OCI-M1 (cell line): ENCODE measurements at regions not wholly inside any gene's neighbourhood (a gene's known extent, or its start where the extent isn't known, plus 50 kb on each side); places are given as distances from the start of the nearest gene placed in this dataset.
A peak's percentile ranks its signal among the peaks of the same experiment; 100 is the strongest.

Experiments used
- DNase-seq: peaks from one replicate; lab custom pipeline; 2025; lab: John Stamatoyannopoulos, UW

DNA sequence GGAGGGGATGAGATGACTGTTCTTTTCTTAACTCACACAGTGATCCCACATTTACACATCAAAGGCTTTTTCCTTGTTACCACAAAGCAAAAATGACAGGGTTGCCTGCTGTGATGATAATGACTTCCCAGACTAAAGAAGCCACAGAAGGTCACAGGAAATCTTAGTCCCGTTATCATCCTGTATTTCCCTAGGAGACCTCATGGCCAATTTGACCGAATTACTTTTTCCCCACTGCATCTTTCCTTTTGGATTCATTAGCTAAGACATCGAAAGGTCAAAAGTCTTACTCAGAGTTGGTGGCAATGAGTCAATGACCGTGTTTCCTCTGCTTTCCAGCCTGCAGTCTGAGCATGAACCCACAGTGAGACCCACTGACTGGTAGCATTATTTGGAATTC lies 130.1 kb upstream of the INHBA start:
- DNase-seq: no peak

DNA sequence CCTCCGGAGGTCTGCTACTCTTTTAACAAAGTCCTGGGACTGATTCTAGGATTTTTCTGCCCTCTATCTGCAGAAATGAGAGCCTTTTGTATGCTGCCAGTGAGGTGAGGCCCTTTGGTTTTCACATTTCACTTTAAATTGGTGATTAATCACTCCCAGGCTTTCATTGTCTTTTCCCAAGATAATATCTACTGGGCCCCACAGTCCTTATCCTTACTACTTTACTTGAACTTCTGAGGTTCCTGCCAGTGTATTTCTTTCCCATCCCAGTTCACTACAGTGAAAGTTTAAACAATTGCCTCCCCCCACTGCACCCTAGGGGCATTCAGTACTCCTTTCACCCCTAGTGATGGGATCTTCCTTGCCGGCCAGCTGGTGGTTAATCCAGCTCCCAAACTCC lies 127.4 kb upstream of the INHBA start:
- DNase-seq: no peak

DNA sequence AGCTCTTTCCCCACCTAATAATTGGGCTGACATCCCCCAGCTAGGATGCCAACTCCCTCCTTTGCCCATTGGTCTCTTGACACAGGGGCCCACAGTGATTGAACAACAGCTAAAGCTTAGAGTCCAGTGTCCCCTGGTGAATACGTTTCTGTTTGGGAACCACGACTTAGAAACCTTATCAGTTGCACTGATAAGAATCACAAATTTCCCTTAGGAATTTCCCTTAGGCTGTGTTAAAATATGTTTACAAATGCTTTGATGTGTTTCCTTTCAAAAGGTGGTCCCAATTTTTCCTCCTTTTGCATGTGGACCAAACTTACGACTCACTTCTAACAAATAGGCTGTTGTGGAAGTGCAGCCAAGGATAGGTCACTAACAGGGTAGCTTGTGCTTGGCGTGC lies 126.0 kb upstream of the INHBA start:
- DNase-seq: no peak

DNA sequence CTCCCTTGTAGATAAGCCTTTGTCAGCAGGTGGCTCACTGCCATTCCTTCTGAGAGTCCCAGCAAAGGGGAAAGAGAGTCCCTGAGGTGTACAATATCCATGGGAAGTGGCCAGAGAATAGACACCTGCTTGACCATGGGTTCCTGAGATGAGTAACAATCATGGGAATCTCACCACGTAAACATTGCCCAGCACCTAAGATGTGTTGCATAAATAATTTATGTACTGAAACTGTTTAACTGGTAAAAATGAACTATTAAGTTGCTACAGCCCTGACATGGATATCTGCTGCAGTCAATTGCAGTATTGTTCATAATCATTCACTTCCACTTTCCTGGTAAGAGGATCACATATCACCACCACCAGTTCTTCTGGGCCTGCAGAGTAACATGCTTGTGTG lies 123.8 kb upstream of the INHBA start:
- DNase-seq: no peak

DNA sequence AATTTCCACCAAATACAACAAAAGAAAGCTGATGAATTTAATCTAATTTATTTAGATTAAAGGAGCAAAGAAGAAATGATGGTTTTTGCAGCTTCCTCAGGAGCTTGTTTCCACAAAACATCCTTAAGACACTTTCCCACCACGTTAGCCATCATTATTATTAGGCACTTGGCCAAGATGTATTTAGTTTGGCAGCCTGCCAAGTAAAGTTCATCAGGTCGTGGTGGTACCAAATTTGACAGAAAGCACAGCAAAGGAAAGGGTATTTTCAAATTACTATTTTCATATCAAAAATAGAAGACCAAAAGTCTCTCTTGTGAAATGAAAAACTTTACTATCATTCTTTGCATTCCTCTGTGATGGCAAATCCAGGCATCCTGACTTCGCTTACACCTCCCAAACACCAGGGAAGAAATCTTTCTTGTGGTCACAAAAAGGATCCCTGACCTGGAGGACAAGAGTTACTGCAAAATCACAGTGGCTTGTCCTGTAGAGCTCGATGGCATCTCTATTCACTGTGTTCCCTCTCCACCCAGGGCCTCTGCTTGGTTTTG lies 123.1 kb upstream of the INHBA start:
- DNase-seq: no peak

DNA sequence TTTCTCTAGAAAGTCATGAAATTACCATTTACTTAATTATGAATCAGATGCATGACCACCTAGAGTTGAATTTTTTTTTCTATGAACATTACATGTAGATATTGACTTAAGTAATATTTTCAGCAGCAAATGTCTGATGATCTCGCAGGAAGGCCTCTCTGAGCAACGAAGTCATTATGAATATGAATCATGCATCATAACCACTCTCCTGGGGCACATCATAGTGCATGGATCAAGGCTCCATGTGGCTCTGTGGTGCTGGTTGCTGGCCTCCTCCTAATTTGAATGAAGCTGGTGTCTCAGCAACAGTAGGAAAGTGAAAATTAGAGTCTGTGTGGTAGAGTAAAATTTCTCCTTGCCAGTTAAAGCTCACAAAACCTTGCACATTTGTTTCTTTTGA lies 121.4 kb upstream of the INHBA start:
- no peak for DNase-seq

DNA sequence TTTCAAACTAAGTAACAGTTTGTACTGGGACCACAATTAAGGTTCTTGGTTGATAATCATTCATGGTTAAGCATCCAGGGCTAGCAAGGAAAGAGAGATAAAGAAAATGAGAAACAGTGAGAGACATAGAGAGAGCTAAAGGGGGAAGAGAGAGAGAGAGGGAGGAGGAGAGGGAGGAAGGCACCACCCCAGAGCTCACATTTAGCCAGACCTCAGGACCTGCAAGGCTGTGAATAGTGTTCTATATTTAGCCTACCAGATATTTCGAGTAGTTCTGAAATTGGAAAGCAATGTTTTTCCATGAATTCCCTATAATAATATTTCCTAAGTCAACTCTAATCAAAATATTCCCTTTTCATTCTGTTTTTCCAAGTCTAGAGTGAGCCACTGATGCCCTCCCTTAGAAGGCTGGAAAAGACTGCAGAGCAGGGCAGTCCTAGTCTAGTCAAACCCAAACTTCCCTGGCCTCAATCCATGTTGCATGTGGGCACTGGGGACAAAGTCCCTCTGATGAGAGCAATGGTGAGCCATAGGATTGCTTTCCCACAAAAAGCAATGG lies 119.4 kb upstream of the INHBA start:
- no peak for DNase-seq

DNA sequence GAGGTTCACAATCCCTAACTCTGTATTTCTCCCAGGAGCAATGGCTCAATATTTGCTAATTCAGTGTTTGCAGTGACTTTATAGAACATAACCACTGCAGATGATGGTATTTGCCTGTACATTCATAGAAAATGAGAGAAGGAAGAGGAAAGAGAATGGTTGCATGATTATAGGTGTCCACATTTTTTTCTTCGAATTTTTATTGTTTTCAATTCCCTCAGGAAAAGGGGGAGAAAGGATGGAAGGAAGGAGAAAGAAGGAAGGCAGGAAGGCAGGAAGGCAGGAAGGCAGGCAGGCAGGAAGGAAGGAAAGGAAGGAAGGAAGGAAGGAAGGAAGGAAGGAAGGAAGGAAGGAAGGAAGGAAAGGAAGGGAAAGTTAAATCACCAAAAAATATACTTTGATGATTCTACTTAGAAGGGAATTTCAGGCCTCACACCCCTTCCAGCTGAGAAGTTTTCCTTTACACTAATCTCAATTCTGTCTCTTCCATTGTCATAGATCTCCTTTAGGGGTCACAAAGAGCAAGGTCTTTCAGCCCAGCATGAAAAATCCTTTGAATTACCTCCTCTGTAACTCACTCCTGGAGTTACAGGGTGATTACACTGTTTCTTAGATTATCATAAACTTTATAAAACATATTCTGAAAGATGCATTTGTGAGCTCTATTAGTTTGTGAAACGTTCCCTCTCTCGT lies 118.8 kb upstream of the INHBA start:
- no peak for DNase-seq

DNA sequence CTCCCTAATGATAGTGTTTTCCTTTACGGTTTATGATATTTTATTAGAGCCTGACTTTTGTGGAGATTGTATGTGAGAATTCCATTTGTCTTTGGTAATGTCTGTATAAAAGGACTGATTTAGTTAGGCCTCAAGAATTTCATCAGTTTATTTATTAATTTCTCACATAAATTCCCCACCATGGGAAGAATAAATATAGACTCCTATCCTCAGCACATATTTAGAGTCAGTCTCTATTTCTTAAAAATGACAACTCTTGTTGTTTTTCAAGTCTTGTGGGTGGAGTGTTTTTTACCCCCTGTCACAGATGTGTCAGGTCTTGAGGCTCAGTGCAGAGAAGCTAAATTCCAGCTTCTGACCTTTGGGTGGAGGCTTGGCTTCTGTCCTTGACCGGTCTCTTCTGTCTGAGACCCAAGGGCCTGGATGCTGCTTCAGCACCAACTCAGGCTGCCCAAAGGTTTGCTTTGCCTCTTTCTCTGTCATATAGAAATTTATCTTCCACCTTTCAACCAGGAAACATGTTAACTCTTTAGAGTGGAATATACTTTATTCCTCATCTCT lies 117.3 kb upstream of the INHBA start:
- no peak for DNase-seq

DNA sequence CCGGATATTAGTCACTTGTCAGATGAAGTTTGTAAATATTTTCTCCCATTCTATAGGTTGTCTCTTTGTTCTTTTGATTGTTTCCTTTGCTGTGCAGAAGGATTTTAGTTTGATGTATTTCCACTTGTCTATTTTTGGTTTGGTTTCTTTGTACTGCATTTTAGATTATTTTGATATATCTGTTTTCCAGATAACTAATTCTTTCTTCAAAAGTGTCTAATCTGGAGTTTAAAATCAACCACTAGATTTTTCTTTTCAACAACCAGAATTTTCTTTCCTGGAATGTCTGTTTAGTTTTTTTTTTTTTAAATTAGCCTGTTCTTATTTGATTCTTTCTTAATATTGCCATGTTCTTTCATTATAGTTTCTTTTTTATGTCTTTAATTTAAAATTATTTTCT lies 116.8 kb upstream of the INHBA start:
- no peak for DNase-seq

DNA sequence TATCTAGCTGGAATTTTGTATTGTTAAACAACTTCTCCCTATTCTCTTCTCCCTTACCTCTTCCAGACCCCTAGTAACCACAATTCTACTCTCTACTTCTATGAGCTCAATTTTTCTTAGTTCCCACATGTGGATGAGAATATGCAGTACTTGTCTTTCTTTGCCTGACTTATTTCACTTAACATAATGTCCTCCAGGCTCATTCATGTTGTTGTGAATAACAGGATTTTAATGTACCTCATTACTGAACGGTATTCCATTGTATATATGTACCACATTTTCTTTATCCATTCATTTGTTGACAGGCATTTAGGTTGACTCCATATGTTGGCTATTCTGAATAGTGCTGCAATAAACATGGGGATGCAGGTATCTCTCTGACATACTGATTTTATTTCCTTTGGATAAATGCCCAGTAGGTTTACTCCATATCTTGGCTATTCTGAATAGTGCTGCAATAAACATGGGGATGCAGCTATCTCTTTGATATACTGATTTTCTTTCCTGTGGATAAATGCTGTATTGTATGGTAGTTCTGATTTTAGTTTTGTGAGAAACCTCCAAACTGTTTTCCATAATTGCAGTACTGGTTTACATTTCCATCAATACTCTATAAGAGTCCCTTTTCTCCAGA lies 116.0 kb upstream of the INHBA start:
- DNase-seq: no peak

DNA sequence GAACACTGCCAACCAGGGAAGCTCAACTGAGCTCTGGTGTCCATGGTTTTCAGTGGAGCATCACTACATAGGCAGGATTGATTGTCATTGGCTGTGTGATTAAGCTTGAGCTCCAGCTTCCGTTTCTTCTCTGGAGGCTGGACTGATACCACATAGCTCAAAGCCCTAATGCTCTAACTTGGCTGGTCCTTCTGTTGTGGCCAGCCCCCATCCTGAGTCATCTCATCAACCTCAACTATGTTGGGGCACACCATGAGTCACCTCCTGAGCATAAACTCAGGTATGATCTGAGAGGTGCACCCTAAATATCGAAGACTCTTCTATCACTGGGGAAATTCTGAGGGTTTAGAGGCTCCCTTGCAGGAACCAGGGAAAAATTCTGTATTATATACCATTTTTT lies 114.5 kb upstream of the INHBA start:
- no peak for DNase-seq

DNA sequence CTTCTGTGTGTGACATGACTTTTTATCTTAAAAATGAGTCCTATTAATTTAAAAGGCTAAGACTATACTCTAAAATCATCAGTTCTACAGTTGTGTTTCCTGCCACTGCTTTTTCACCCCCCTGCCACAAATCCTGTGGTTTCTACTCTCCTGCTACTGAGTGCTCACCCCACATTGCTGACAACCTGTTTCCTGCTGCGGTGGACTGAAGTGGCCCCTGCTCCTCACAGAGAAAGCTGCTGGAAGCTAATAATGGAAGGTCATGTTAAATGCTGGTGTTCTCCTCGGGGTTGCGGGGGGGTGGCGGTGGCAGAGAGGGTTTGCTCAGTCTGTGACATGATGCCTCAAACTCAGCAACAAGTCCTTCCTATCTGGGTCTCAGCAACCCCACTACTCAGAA lies 113.2 kb upstream of the INHBA start:
- no peak for DNase-seq

DNA sequence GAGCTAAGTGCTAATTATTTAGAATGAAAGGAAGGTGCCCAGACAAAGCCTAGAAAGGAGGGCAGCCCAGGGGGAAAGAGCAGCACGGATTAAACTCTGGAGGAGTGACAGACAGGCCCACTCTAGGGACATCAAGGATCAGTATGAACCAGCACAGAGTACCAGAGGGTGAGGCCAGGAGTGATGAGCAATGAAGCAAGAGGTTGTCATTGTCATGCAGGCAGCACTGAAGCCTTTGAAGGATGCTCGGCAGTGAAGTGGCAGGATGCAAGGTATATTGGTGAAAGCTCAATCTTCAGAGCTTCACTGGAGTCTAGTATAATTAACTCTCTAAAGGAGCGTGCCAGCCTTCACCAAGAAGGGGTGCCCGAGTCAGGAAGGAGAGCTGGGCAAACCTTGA lies 112.0 kb upstream of the INHBA start:
- DNase-seq: no peak

DNA sequence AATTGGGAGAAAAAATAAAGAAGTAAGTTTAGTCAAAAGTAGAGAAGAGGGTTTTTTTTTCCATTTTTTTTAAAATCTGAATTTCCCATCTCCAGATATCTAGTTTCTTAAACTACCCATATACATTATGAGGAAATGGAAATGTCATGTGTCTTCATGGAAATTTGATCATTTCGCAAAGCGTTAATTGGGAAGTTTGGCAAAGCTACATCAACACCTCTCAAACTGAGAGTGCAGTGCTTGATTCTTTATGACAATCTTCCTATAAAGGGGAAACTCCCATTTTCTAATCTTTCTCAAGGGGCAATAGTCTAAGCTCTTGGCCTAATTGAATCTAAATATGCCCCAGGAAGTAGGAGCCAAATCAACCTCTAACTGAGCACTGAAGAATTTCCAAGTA lies 110.4 kb upstream of the INHBA start:
- DNase-seq: no peak

DNA sequence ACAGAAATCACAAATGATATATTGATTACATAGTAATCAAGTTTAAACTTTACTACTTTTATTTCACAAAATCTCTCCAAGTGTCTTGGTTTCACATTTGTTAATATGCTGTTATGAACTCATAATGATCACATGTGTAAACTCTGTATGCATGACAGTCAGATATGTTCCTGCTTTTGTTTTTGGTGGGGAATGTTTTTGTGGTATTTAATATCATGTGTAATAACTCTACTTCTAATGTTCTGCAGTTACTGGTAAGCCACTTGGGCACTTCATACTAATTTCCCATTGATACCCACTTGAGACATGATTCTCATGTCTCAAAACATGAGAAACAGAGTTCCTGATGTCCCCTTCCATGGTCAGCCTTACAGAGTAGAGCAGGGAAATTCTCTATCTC lies 109.1 kb upstream of the INHBA start:
- DNase-seq: no peak

DNA sequence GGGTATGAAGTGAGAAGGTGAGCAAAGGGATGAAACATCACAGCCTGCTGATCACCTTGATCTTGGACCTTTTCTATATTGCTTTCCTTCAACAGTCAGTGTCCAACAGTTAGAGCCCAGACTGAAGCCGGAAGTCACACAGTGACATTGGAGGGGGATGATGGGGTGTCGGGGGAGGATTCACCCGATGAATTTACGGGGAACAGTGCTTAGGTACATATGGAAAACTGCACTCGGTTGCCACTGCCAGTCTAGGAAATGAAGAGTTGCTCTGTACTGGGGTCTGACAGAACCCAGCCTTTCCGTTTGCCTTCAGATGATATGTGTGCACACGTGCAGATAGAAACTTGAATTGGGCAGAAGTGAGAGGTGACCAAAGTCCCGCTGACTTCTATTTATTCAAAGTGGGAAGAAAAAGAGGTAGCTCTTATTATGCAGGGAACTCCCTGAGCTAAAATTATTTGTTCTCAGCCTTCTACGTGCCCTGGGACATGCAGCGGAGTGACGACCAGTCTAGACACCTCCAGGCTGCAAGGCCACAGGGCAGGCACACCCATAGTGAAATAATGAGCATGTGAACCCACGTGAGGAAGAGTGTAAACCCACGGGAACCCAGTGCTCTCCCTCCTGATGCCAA lies 107.2 kb upstream of the INHBA start:
- DNase-seq: no peak

DNA sequence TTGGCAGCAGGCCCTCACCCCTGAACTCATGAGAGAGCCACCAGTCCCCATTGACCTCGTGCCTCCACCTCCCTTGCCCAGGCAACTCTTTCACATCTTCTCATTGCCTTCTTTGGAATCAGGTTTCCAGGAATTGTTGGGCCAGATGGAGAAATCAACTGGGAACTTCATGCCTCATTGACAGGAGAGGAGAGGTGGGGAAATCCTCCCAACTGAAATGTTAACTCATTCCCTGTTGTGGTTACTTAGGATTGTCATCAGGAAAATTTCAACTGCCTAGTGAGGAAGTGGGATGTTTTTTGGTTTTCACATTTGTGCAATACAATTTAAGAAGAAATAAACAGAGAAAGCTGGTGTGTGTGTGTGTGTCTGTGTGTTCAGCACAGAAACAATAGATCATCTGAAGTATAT lies 106.6 kb upstream of the INHBA start:
- DNase-seq: no peak

DNA sequence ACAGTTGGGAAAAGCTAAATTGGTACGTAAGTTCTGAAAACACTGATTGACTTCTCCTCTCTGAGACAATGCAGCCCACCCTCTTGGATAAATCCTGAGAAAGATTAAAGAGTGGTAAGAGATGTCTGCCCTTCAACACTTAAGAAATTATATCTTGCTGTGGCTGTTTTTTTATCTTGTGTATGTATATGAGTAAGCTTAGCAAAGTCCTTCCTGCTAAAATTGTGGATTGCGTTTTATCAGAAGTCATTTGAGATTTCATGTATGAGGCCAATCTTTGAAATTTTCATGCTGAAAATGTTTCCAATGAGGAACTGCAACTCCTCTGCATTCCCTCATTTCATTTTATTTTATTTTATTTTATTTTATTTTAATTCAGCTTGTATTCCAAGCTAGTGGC lies 106.2 kb upstream of the INHBA start:
- DNase-seq: peak; percentile 14

DNA sequence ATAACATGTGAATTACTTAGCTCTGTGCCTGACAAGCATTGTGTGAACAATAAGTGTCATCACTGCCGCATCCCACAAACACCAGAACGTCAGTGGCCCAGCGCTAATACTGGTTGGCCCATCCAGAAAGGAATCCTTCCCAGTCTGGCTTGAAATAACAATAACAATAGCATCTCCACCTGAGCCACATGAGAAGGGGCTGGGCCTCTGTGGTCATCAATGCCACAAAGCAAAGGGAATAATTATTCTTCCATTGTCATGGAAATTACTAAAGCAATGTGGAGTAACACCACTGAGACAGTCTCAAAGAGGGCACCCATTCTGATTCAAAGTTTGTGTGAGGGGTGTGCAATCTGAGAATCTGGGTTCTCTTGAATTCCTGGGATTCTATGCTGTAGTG lies 105.7 kb upstream of the INHBA start:
- no peak for DNase-seq

DNA sequence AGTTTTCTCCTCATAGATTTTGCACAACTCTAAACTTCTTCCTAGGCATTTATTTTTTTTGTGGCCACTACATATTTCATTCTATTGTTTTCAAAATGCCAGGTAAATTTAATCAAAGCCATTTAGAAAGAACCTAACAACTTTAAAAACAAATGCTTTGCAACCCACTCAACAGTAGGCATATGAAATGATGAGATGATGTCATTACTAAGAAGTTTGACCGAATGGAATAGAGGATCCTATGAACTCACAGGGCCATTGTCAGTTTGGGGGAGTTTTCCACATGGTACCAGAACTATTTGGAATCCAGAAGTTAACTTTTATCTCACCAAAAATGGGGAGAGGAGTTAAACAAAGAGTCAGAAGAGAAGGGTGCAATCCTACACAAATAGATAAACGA lies 100.7 kb upstream of the INHBA start:
- DNase-seq: no peak

DNA sequence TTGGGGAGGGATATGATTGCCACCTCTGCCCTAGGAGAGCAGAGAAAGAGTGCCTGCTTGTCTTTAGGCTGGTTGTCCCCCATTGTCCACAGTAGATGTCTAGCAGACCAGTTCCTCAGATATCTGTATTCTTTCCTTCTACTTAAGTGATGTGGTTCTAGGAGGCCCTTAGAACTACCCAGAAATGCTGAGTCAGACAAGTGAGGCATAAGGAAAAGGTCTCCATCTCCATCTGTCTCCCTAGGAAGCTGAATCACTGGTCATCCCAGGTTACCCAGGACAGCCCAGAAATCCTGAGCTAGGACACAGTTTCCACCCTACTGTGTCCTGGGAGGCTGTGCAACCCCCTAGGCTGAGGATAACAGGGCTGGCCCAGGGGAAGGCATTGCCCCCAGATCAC lies 93.4 kb upstream of the INHBA start:
- DNase-seq: no peak
